ENCODE measurements at regions not wholly inside any gene's neighbourhood (a gene's known extent, or its start where the extent isn't known, plus 50 kb on each side); places are given as distances from the start of the nearest gene placed in this dataset.

DNA sequence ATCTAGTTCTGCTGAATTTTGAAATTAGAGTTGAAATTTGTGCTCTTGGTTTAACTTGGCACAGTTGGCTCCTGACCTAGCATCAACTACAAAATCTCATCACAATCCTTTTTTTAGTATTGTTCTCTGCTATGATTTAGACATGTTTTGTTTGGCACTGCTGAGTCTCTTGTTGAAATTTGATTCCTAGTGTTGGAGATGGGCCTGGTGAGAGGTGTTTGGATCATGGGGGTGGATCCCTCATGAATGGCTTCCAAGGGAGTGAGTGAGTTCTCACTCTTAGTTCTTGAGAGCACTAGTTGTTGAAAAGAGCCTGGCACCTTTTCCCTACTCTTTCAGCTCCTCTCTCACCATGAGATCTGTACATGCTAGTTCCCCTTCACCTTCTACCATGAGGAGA is 605.6 kb upstream of the SLC39A10 start:
- H2AFZ ChIP-seq (ENCODE audit: insufficient read depth, low read depth, low read length, poor library complexity, severe bottlenecking), result no peak overlapping the region
- H3K4me2 ChIP-seq (replicated peaks; ENCODE audit: extremely low read depth, low read length, poor library complexity, severe bottlenecking), result no peak overlapping the region
- no peaks in the 10 kb centered on the region for H3K79me2 ChIP-seq (ENCODE audit: insufficient read depth, low read length)
- no peaks in the 10 kb centered on the region for H3K27me3 Mint-ChIP-seq (ENCODE audit: low read depth in 3 of 3)
- no peaks in the 10 kb centered on the region for H3K36me3 ChIP-seq (replicated peaks in 1 of 2; ENCODE audit: control insufficient read depth in 1 of 2, insufficient read depth in 2 of 2, low read length in 2 of 2)
- no peaks in the 10 kb centered on the region for H4K20me1 ChIP-seq (ENCODE audit: insufficient read depth, low read length)
- no peak overlapping the region for H3K9ac ChIP-seq (ENCODE audit: insufficient read depth, low read length, poor library complexity, severe bottlenecking)
- H3K4me1 ChIP-seq (ENCODE audit: control insufficient read depth in 1 of 2, insufficient read depth in 2 of 2, low read length in 2 of 2), result no peaks in the 10 kb centered on the region
- no peak overlapping the region for H3K27ac Mint-ChIP-seq
- H3K36me3 Mint-ChIP-seq, result no peaks in the 10 kb centered on the region
- H3K4me1 Mint-ChIP-seq, result no peaks in the 10 kb centered on the region
- no peaks in the 10 kb centered on the region for H3K9me3 ChIP-seq (replicated peaks in 1 of 2; ENCODE audit: control insufficient read depth in 1 of 2, insufficient read depth in 1 of 2, low read length in 2 of 2)
- no peak for TF ChIP-seq CTCF (IDR thresholded peaks at IDR 0.05)
- intact Hi-C loops (cut with micrococcal nuclease), result no loop called here
- H3K27ac ChIP-seq (ENCODE audit: low read depth in 1 of 2, low read length in 2 of 2), result no peak overlapping the region
- H3K27me3 ChIP-seq (ENCODE audit: control insufficient read depth in 2 of 2, insufficient read depth in 2 of 2, low read length in 2 of 2), result no peaks in the 10 kb centered on the region
- no peak overlapping the region for H3K4me3 Mint-ChIP-seq
- DNase-seq, result no peak
- no peak overlapping the region for H3K4me3 ChIP-seq (replicated peaks in 1 of 3; ENCODE audit: low read depth in 2 of 3, low read length in 3 of 3)
- peaks cover 0 to 6% (median 0%) of the 10 kb centered on the region in 7 donors for H3K9me3 Mint-ChIP-seq

DNA sequence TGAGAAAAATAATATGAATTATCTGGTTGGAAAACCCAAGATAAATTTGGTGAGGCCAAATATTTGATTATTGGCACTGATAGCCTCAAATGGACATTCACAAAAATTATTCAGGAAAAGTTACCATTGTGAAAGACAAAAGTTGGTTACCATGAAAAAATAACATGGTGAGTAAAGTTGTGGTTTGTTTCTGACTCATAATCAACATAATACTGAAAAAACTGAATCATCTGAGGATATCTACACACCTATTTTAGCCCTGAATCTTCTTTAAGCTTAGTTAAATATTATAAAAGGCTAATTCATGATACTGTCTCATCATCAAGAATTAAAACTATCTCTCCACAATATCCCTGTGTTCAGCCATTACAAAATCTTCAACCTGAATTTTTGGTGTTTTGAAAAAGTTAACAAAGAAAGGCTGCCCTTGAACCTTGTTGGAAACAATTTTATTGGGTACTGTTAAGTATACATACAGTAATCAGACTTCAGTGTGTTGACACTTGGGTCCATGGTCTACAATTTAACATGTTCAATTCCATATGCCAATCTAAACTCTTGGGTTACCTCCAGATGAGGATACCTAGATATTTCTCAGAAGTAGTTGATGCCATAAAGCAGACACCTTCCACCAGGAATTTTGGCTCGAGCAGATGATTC is 607.5 kb upstream of the SLC39A10 start:
- Mint-ChIP-seq H3K27me3 (ENCODE audit: low read depth in 3 of 3) (no peaks in the 10 kb centered on the region), H3K9me3 (peaks cover 0 to 6% (median 0%) of the 10 kb centered on the region in 7 donors), H3K4me1 (no peaks in the 10 kb centered on the region), H3K36me3 (no peaks in the 10 kb centered on the region), H3K27ac (no peak overlapping the region), H3K4me3 (no peak overlapping the region)
- Histone ChIP-seq H3K36me3 (replicated peaks in 1 of 2; ENCODE audit: control insufficient read depth in 1 of 2, insufficient read depth in 2 of 2, low read length in 2 of 2) (no peaks in the 10 kb centered on the region), H3K27ac (ENCODE audit: low read depth in 1 of 2, low read length in 2 of 2) (no peak overlapping the region), H3K4me1 (ENCODE audit: control insufficient read depth in 1 of 2, insufficient read depth in 2 of 2, low read length in 2 of 2) (no peaks in the 10 kb centered on the region), H3K9ac (ENCODE audit: insufficient read depth, low read length, poor library complexity, severe bottlenecking) (no peak overlapping the region), H3K9me3 (replicated peaks in 1 of 2; ENCODE audit: control insufficient read depth in 1 of 2, insufficient read depth in 1 of 2, low read length in 2 of 2) (no peaks in the 10 kb centered on the region), H4K20me1 (ENCODE audit: insufficient read depth, low read length) (no peaks in the 10 kb centered on the region), H3K27me3 (ENCODE audit: control insufficient read depth in 2 of 2, insufficient read depth in 2 of 2, low read length in 2 of 2) (no peaks in the 10 kb centered on the region), H3K4me3 (replicated peaks in 1 of 3; ENCODE audit: low read depth in 2 of 3, low read length in 3 of 3) (no peak overlapping the region), H3K4me2 (replicated peaks; ENCODE audit: extremely low read depth, low read length, poor library complexity, severe bottlenecking) (no peak overlapping the region), H3K79me2 (ENCODE audit: insufficient read depth, low read length) (no peaks in the 10 kb centered on the region), H2AFZ (ENCODE audit: insufficient read depth, low read depth, low read length, poor library complexity, severe bottlenecking) (no peak overlapping the region)
- intact Hi-C loops (cut with micrococcal nuclease), result no loop called here
- TF ChIP-seq CTCF (IDR thresholded peaks at IDR 0.05), result no peak
- no peak for DNase-seq
- WGBS (ENCODE audit: insufficient coverage), result no CpG with 5 or more reads among the region's 1 CpG

Measured in CD14-positive monocyte (primary cell).